Kasumi-1 (cell line): ENCODE measurements at regions not wholly inside any gene's neighbourhood (a gene's known extent, or its start where the extent isn't known, plus 50 kb on each side); places are given as distances from the start of the nearest gene placed in this dataset.
"Not testable (repeated sequence)": the region's sequence is repeated elsewhere in the genome, so short reads cannot be mapped to it uniquely, and the experiment has no call there.

Experiments used
- DNase-seq, 2 experiments: peaks; one replicate each; lab custom pipeline; 2025; lab: John Stamatoyannopoulos, UW

DNA sequence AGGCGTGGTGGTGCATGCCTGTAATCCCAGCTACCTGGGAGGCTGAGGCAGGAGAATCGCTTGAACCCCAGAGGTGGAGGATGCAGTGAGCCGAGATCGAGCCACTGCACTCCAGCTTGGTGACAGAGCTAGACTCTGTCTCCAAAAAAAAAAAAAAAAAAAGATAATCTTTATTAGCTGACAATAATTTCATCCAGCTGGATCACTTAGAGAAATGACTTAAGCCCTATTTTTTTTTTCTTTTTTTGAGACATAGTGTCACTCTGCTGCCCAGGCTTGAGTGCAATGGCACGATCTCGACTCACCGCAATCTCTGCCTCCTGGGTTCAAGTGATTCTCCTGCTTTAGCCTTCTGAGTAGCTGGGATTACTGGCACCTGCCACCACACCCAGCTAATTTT lies 51.6 kb upstream of the MAP4K4 start:
- not testable (repeated sequence) for DNase-seq

DNA sequence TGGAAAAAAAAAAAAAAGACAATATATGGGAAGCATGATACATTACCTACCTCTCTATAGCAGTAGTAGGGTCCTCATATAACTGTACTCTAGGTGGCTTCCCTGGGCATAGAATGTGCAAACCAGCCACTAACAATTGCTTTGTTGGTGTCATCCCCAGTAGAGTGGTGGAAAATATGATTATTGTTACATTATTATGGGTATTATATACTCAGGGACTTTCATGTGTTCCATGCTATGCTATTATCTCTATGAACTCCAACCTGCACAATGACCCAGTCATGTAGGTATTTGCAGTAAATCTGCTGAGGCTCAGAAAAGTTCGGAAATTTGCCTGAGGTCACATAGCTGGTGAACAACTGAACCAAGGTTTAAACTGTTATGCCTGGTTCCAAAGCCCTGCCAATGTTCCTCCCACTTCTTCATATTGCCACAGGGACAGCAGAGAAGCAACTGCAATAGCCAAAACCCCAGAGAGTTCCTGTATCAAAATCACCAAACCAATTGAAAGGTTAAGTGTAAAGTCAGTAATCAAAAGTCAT lies 52.6 kb upstream of the MAP4K4 start:
- no peak for DNase-seq

DNA sequence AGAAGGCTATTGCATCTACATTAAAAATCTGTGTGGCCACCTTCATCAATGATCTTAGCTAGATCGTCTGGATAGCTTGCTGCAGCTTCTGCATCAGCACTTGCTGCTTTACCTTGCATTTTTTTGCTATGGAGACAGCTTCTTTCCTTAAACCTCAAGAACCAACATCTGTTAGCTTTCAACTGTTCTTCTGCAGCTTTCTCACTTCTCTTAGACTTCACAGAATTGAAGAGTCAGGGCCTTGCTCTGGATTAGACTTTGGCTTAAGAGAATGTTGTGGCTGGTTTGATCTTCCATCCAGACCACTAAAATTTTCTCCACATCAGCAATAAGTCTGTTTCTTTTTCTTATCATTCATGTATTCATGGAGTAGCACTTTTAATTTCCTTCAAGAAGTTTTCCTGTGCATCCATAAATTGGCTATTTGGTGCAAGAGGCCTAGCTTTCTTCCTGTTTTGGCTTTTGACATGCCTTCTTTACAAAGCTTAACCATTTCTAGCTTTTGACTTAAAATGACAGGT lies 54.4 kb upstream of the MAP4K4 start:
- no peak for DNase-seq

DNA sequence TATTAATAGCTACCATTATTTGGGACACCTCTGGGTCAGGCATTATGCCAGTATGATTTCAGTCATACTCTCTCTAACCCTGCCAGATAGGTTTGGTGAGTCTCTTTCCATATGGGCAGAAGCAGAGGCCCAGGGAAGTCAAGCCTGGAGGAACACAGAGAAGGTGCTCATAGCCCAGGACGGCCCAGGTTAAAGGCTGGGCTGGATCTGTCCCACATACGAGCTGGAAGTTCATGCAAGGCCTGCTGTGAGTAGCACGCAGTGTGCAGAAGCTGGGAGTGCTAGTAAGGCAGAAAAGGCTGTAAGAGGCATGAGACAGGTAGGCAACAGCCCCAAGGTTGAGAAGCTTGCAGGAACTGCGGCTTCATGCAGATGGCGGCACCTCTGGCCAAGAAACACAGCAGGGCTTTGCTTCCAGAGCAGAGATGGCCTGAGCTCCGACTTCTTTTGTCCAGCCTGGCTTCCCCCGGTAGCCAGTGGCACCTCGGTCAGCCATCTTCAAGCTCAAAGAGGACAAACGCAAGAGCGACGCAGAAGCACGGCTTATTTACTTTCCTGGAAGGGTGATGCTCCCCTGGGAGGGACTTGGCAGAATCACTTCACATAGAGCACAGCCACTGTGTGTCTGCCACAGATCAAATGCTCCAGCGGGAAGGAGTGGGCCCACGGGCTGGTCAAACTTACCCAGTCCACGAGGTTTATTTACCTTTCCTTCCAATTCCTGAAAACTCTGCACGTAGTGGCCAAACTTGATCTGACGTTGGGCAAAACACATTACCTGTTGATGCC lies 58.5 kb upstream of the MAP4K4 start:
- DNase-seq = no peak

DNA sequence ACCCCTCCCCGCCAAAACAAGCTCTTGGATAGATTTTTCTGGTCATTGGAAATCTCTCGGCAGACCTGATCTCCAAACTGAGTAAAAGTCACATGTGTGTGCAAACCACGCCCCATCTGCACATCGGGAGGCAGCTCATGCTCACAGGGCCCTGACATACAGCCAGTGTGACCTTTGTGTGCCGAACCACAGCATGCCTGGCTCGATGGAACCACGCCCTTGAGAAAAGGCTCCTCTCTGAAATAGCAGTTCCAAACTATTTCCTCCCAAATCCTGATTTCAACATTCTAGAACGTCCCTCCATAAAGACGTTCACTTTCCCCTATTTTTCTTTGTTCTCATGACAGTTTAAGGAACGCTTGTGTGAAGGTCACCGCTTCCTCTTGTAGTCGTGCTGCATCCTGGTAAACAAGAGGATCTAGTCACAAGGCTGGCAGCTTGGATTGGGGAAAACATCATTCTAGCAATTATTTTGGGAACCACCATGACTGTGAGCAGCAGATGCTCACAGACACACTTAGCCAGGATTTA lies 59.3 kb upstream of the MAP4K4 start:
- no peak for DNase-seq

DNA sequence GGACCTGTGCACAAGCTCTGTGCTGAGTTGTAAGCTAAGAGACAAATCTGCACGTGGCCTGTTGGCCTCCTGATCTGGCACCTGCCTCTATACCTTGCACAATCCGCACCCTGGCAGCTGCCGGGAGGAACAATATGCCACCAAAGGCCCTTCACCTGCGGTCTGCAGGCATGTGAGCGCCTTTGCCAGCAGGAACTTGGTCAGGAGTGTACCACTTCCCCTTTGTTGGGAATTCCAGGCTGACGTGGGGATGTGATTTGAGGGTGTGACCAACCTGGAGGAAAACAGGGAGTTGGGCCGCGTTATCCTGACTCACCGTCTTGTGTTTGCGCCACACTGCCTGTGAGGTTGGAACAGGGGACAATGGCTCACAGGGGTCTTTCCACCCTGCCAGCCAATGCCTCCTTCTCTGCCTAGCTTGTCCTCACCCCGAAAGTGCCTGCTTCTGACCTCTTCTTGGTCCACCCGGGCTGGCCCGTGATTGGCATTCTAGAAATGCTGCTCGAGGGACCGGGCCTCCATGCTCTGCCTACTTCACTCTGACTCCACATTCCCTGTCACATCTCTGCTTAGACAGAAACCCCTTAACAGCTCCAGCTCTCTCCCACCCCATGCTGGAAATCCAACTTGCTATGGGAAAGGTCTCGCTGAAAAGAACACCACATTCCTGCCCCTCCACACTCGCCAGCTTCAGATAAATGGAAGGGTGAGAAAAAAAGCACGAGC lies 67.1 kb upstream of the MAP4K4 start:
- no peak for DNase-seq

DNA sequence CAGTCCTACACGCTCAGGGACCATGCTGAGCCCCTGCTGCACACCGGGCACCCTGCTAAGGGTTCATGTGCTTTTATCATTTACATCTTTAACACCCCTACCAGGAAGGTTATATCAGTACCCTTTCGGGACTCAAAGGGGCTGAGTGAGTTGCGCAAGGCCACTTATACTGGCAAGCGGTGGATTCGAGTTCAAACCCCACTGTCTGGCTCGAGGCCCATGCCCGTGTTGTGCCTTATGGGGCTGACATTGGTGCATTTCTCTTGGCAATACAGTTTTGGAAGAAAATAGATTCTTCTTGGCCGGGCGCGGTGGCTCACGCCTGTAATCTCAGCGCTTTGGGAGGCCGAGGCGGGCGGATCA lies 69.5 kb upstream of the MAP4K4 start:
- no peak for DNase-seq

DNA sequence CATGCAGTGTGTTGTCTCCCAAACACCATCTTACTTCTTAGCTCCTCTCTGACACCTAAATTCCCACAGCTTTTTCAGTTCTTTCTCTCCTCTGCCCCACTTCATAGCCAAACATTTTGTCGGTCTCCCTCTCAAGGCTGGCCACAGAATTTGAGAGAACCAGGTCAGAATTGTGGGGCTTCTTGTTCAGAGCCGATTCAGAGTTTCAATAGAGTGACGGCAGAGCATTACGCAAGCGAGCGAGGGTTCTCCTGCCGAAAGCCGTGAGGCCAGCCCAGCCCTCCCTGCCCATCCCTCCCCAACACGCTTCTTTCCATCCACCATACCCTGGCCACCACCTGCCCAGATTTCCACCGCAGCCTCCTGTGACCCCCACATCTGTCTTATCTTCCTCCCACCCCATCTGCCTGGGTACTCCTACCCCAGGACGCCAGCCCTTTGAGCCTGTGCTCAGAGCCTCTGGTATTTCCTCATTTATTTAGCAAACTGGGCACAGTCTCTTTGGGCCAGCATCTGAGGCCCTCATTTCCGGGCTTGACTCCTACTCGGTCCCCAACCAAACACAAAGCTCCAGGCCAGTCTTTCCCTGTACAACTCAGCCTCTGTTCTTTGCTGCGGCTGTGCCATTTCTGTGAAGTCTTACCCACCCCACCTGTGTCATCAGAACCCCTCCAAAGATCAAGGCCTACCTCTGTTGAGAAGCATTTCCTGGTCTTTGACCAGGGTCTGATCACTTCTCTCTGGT lies 70.0 kb upstream of the MAP4K4 start:
- no peak for DNase-seq

DNA sequence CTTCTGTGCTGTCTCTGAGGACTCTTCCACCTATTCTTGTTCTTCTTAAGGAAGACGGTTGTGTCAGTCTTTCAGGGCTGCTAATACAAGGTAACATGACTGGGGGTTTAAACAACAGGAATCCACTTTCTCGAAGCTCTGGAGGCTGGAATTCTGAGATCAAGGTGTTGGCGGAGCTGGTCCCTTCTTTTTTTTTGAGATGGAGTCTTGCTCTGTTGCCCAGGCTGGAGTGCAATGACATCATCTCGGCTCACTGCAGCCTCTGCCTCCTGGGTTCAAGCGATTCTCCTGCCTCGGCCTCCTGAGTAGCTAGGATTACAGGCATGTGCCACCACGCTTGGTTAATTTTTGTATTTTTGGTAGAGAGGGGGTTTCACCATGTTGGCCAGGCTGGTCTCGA lies 71.7 kb upstream of the MAP4K4 start:
- not testable (repeated sequence) for DNase-seq

DNA sequence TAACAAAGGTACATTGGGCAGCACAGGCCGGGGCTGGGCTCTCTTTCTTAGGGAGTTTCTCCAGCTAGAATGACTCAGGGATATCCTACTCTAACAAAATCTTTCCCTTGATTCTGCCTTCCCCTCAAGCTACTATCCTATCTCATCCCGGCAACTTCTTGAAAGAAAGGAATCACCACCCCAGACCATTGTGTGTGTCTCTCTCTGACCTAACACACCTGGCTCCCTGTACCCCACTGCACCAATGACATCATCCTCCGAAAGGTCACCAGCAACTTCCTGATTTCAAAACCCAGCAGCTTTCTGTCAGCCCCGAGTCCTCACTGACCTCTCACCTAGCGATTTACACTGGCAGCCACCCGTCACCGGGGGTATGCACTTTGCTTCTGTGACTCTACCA lies 72.1 kb upstream of the MAP4K4 start:
- no peak for DNase-seq

DNA sequence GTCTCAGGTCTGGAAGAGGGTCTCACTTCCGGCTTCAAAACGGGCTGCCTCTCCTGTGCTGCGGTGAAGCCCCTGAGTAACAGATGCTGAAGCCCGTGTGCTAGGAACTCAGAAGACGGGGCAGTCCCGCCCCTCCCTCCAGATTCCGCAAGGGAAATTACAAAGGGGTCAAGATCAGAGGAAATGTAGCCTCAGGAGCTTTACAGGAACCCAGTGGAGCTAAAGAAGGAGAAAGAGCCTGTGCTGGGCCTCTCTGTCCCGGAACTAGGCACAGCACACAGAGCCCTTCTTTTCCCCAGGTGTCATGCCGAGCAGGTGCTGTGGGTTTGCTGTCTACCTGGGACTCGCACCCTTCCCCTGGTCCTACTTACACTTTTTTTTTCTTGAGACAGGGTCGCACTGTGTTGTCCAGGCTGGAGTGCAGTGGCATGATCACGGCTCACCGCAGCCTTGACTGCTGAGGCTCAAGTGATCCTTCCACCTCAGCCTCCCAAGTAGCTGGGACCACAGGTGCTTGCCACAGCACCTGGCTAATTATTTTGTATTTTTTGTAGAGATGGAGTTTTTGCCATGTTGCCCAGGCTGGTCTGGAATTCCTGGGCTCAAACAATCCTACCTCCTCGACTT lies 72.7 kb upstream of the MAP4K4 start:
- no peak for DNase-seq

DNA sequence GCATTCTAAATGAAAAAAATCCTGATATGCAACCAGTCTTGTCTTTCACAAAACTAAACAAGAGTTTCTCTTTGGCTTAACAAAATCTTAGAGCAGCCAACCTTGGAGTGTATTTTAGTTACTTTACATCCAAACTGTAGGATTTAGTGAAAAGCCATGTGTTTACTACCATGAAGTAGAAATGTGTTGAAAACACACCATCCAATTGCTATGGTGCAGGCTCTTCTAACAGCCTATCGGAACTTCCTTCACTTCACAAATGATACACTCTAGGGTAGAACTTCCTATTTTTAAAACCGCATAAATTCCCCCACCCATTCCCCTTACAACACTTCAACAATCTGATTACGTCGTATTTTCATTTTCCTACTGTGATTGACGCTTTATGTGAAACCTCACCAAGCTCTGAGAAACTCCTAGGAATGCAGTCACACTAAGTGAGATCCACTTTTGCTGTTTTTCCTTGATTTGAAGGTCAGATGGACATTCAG lies 74.4 kb upstream of the MAP4K4 start:
- peak; percentile 91 to 94 for DNase-seq

DNA sequence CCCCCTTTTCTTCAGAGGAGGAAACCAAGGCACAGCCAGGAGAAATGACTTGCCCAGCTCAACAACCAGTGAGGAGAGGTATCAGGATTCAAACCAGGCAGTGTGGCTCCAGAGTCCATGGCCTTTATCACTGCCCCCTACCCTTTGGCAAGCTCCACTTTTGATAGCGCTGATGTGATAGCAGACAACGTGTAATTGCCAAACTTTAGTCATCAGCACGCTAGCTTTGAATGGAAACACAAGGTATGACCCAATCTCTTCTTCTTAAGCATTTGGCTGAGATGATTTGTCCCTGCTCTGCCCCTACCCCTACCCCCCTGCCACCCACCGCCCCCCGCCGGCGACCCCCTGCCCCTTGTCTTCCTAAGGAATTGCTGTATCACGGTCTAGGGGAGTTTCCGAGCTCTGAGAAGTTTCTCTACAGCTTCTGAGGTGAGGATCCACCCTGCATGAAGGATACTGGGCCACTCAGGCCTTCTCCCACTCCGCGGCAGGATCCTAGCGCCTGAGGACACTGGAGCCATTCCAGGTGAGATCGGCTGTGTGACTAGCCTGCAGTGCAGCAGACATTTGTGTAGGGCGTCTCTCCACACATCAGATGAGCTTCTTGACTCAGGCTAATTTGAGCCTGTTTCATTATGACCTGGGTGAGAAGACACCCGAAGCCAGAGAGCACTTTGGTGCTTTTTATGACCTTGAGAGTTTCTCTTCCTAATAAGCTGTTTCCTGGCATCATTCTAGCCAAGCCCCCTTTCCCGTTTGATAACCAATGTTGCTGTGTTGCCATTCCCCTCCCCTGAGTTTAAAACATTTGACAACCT lies 75.1 kb upstream of the MAP4K4 start:
- DNase-seq = no peak

DNA sequence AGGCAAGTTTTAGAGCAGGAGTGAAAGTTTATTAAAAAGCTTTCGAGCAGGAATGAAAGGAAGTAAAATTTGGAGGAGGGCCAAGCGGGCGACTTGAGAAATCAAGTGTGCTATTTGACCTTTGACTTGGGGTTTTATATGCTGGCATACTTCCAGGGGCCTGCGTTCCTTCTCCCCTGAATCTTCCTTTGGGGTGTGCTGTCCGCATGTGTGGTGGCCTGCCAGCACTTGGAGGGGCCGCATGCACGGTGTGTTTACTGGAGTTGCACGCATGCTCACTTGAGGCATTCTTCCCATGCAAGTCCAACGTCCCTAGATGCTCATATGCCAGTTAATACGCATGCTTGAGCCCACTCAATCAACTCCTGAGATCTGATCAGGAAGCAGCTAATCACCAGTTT lies 78.3 kb upstream of the MAP4K4 start:
- DNase-seq = peak in 1 of 2 experiments; percentile 23

DNA sequence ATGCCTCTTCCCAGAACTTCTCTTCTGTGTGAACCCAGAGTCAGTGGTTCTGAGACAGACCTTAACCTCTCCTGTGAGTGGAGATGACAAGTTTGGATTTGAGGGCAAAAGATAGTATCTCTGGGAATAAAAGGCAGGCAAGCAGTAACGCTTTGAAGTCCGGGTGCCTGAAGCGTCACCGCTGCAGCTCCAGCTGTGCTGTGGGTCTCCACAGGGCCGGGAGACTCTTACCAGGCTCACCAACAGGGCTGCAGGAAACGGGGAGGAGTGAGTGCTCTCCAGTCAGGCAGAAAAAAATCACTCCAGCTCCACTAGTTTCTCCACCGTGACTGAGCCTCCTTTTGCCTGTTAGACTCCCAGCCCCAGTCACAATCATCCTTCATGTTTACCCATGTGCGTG lies 79.7 kb upstream of the MAP4K4 start:
- DNase-seq = no peak

DNA sequence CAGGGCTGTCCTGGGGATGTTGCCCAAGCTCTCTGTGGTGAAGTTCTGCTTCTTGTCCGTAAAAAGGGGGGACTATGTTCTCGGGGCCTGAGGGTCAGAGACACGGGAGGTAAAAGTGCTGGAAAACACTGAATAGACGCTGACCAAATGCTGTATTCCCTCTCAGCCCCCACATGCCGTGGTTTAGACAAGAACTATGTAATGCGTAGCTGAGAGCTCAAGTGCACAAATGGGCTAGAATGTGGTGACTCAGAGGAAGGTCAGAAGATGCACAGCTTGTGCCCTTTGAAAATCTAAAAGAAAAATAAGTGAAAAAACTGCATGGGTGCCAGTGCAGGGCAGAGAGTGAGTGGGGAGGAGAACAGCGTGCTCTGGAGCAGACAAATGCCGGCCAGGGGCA lies 80.3 kb upstream of the MAP4K4 start:
- DNase-seq = no peak

DNA sequence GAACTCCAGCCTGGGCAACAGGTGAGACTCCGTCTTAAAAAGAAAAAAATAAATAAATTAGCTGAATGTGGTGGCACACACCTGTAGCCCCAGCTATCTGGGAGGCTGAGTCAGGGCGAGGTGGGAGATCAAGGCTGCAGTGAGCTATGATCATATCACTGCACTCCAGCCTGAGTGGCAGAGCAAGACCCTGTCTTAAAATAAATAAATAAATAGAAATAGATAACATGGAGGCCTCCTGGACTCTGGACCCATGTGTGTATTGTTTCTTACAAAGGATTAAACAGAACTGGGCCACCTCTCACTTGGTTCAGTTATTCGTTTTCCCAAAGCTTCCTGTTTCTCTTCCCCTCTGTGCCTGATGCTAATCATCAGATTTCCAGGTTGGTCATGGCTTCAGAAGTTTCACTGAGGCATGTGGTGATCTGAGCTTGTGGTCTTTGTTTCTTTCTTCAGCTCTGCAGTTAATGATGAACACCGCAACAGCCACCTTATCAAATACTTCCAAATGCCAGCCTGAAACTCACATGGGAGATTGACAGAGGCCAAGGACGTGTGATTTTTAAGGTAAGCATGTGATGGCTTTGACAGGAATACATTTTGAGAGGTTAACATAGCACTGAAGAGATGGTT lies 83.3 kb upstream of the MAP4K4 start:
- no peak for DNase-seq

DNA sequence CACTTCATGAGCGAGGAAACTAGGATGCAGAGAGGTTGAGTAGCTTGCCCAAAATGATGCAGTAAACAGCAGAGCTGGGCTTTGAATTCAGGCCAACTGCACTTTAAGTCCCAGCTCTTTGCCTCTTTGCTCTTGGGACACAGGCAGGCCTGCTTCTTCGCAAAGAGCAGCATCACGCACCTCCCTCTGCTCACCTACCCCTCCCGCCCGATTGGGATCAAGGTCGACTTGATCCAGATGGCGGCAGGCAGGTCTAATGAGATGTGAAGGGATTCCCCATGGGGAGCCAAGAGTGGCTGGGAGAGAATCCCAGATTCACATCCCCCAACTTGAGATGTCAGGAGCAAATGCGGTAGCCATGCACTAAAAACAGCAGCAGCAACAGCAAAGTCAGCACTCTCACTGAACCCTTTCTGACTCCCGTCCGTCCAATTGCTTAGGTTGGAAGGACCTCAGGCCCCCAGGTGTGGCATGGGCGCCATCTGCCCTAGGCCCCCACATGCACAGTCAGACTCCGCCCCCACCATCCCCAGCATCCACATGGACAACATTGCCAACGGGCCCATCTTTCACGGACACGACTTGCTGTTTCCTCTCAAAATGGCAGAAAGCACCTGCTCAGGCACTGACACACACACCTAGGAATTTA lies 84.3 kb upstream of the MAP4K4 start:
- DNase-seq = no peak

DNA sequence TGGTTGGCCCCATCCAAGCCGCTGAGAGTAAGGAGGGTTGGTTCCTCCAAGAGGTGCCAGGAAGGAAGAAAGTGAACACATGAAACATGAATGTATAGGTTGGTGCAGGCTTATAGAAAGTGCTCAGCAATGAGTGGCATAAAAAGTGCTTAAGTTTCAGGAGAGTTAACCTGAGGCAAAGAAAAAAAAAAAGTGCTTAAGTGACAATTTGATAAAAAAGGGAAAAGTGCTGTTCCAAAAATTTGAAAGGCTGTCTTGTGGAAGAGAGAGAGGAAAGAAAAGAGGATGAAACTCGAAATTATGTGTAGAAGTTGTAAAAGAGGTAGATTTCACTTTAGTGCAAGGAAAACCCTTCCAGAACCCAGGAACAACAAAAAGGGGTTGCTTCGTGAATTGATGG lies 85.5 kb upstream of the MAP4K4 start:
- DNase-seq = no peak
